ENCODE measurements at regions not wholly inside any gene's neighbourhood (a gene's known extent, or its start where the extent isn't known, plus 50 kb on each side); places are given as distances from the start of the nearest gene placed in this dataset.

DNA sequence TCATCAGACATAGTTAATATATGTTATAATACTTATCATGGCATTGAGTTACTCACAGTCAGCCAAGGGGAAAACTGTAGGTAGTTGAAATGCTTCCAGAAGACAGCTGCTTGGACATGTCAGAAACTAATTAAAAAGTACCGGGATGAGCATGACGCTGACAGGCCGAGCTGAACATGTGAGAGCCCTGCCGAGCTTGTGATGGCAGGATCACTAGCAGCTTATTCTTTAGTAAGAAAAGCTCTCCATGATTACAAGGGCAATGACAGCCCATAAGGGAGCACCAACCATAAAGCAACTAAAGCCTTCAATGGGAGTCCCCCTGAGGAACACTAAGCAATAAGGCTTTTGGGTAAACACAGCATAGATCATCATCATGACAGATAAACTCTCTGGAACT lies 435.6 kb downstream of the TLL1 start:
- no peak for TF ChIP-seq POLR2AphosphoS2 (conservative IDR thresholded peaks at IDR 0.05; ENCODE audit: low read length)
- TF ChIP-seq POLR2A (IDR thresholded peaks at IDR 0.05; ENCODE audit: low read length), result no peak
- TF ChIP-seq, protein P1, sequence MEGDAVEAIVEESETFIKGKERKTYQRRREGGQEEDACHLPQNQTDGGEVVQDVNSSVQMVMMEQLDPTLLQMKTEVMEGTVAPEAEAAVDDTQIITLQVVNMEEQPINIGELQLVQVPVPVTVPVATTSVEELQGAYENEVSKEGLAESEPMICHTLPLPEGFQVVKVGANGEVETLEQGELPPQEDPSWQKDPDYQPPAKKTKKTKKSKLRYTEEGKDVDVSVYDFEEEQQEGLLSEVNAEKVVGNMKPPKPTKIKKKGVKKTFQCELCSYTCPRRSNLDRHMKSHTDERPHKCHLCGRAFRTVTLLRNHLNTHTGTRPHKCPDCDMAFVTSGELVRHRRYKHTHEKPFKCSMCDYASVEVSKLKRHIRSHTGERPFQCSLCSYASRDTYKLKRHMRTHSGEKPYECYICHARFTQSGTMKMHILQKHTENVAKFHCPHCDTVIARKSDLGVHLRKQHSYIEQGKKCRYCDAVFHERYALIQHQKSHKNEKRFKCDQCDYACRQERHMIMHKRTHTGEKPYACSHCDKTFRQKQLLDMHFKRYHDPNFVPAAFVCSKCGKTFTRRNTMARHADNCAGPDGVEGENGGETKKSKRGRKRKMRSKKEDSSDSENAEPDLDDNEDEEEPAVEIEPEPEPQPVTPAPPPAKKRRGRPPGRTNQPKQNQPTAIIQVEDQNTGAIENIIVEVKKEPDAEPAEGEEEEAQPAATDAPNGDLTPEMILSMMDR (IDR thresholded peaks at IDR 0.05), result no peak
- no peak for TF ChIP-seq HDAC2 (IDR thresholded peaks at IDR 0.05)
- TF ChIP-seq MYC (IDR thresholded peaks at IDR 0.05; ENCODE audit: borderline replicate concordance, low read length), result no peak
